Peyer's patch (tissue), 4 donors: ENCODE measurements at regions not wholly inside any gene's neighbourhood (a gene's known extent, or its start where the extent isn't known, plus 50 kb on each side); places are given as distances from the start of the nearest gene placed in this dataset.

Experiments
- DNase-seq, 3 donors: peaks; one replicate each; pipeline ENCODE4 v3.0.0-alpha.2; 2017 to 2019
- H3K27ac ChIP-seq, 4 donors: fragments of 200-600 bp; sonication (generic); one replicate each; pipeline ENCODE4 v1.5.1; 2016 to 2019
- H3K27me3 ChIP-seq, 2 donors: fragments of 200-600 bp; sonication (generic); one replicate each; pipeline ENCODE4 v1.5.1; 2019
- H3K36me3 ChIP-seq, 3 donors: fragments of 200-600 bp; sonication (generic); one replicate each; pipeline ENCODE4 v1.5.1; 2016 to 2019
- H3K4me1 ChIP-seq, 4 donors: fragments of 200-600 bp; sonication (generic); one replicate each; pipeline ENCODE4 v1.5.1; 2016 to 2019
- H3K4me3 ChIP-seq, 4 donors: fragments of 200-600 bp; sonication (generic); 1 replicate in 3 of 4; 2 replicates in 1 of 4; pipeline ENCODE4 v1.5.1; 2016 to 2019; ENCODE audit warnings: mild to moderate bottlenecking in 1 of 4
- H3K9me3 ChIP-seq, 4 donors: fragments of 200-600 bp; sonication (generic); one replicate each; pipeline ENCODE4 v1.5.1; 2016 to 2019; ENCODE audit warnings: mild to moderate bottlenecking in 1 of 4
- POLR2A ChIP-seq, 2 donors: fragments of 450-650 bp; IDR thresholded peaks; one replicate each; pipeline ENCODE4 v1.5.1; 2017; ENCODE audit warnings: antibody characterized with exemption in 2 of 2, mild to moderate bottlenecking in 2 of 2, moderate library complexity in 2 of 2
- TF ChIP-seq, protein P1 (sequence below), 6 experiments: fragments of 450-650 bp in 4 of 6; fragments of 200-600 bp in 2 of 6; sonication (generic) in 1 of 6; IDR thresholded peaks; one replicate each; pipeline ENCODE4 v1.5.1; 2017 to 2019; ENCODE audit warnings: antibody characterized with exemption in 6 of 6, mild to moderate bottlenecking in 3 of 6, moderate library complexity in 1 of 6

GRCh38 chr5:89777758-89778157 lies 631.8 kb downstream of the CETN3 start:
- H3K27ac ChIP-seq, result no peak overlapping the region
- no peaks in the 10 kb centered on the region for H3K4me1 ChIP-seq
- H3K4me3 ChIP-seq, result no peak overlapping the region
- H3K36me3 ChIP-seq, result no peaks in the 10 kb centered on the region
- DNase-seq, result no peak
- peaks cover 0 to 12% (median 3%) of the 10 kb centered on the region in 4 donors for H3K9me3 ChIP-seq
- no peaks in the 10 kb centered on the region for H3K27me3 ChIP-seq
- no peak for TF ChIP-seq POLR2A (IDR thresholded peaks at IDR 0.05)
- TF ChIP-seq, protein P1, sequence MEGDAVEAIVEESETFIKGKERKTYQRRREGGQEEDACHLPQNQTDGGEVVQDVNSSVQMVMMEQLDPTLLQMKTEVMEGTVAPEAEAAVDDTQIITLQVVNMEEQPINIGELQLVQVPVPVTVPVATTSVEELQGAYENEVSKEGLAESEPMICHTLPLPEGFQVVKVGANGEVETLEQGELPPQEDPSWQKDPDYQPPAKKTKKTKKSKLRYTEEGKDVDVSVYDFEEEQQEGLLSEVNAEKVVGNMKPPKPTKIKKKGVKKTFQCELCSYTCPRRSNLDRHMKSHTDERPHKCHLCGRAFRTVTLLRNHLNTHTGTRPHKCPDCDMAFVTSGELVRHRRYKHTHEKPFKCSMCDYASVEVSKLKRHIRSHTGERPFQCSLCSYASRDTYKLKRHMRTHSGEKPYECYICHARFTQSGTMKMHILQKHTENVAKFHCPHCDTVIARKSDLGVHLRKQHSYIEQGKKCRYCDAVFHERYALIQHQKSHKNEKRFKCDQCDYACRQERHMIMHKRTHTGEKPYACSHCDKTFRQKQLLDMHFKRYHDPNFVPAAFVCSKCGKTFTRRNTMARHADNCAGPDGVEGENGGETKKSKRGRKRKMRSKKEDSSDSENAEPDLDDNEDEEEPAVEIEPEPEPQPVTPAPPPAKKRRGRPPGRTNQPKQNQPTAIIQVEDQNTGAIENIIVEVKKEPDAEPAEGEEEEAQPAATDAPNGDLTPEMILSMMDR (IDR thresholded peaks at IDR 0.05), result no peak

GRCh38 chr5:89769975-89770374 lies 639.6 kb downstream of the CETN3 start:
- Histone ChIP-seq H3K4me3 (no peak overlapping the region), H3K27ac (no peak overlapping the region), H3K4me1 (no peaks in the 10 kb centered on the region), H3K9me3 (no peaks in the 10 kb centered on the region), H3K36me3 (no peaks in the 10 kb centered on the region), H3K27me3 (no peaks in the 10 kb centered on the region)
- no peak for TF ChIP-seq POLR2A (IDR thresholded peaks at IDR 0.05)
- TF ChIP-seq, protein P1 (IDR thresholded peaks at IDR 0.05), result no peak
- DNase-seq, result no peak

- no peak for DNase-seq
Measured at GRCh38 chr5:89759802-89760201, 649.8 kb downstream of the CETN3 start.

DNA sequence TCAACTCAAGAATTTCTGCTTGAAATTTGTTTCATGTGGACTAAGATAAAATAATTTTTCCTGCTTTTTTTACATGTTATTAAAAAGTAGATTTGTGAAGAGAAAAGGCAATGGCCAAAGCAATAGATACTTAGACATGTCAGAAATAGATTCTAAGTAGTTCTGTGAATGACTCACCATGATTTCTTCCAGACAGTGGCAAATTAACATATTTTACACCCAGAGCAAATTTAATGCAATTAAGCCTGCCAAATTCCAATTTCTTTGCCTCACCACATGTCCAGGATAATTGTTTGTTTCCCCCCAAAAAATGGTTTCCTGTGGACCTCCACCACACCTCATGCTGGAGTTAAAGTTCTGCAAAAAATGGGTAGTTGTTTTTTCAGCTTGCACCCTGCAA lies 651.4 kb downstream of the CETN3 start:
- Histone ChIP-seq H3K9me3 (no peaks in the 10 kb centered on the region), H3K4me3 (no peak overlapping the region), H3K36me3 (no peaks in the 10 kb centered on the region), H3K27ac (no peak overlapping the region), H3K27me3 (no peaks in the 10 kb centered on the region), H3K4me1 (no peaks in the 10 kb centered on the region)
- DNase-seq, result no peak
- TF ChIP-seq, protein P1 (IDR thresholded peaks at IDR 0.05), result no peak
- no peak for TF ChIP-seq POLR2A (IDR thresholded peaks at IDR 0.05)

More at GRCh38 chr5:89759802-89760201, 649.8 kb downstream of the CETN3 start:
- no peak overlapping the region for H3K27ac ChIP-seq
- no peaks in the 10 kb centered on the region for H3K9me3 ChIP-seq
- no peak overlapping the region for H3K4me3 ChIP-seq
- H3K27me3 ChIP-seq, result no peaks in the 10 kb centered on the region
- no peaks in the 10 kb centered on the region for H3K4me1 ChIP-seq
- no peaks in the 10 kb centered on the region for H3K36me3 ChIP-seq
- TF ChIP-seq POLR2A (IDR thresholded peaks at IDR 0.05), result no peak
- TF ChIP-seq, protein P1 (IDR thresholded peaks at IDR 0.05), result no peak

DNA sequence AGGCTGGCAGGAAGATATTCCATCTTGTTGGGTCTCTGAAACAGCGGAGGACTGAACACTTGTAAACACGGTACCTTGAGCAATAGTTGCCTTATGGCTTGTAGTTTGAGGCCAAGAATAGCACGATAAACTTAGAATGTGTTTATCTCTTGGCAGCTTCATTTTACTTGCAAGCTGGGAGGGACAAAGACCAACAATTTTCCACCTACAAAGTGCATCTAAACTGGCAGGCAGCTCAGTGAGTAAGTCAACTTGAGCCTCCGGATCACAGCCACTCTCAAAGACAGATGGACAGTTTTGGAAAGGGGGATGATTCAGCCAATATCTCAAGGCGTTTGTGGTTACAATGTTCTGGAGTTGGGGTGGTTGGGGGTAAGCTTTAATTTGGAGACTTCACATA lies 652.6 kb downstream of the CETN3 start:
- Histone ChIP-seq H3K9me3 (no peaks in the 10 kb centered on the region), H3K27ac (no peak overlapping the region), H3K27me3 (no peaks in the 10 kb centered on the region), H3K36me3 (no peaks in the 10 kb centered on the region), H3K4me3 (no peak overlapping the region), H3K4me1 (no peaks in the 10 kb centered on the region)
- no peak for DNase-seq
- TF ChIP-seq POLR2A (IDR thresholded peaks at IDR 0.05), result no peak
- TF ChIP-seq, protein P1 (IDR thresholded peaks at IDR 0.05), result no peak

DNA sequence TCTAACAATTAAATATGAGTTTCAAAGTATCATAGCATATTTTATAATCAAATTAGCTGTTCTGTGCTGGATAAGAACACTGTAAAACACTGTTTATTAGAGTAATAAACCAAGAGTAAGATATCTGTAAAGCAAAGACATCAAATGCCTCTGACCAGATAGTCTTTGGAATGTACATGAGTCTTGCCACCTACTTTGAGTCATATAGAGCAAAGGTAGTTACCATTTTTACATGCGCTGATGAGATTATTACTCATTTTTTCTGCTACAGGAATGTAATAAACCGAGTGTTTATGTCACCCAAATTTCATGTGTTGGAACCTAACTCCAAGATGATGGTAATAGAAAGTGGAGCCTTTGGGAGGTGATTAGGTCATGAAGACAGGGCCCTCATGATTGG lies 654.5 kb downstream of the CETN3 start:
- no peak for TF ChIP-seq POLR2A (IDR thresholded peaks at IDR 0.05)
- TF ChIP-seq, protein P1 (IDR thresholded peaks at IDR 0.05), result no peak
- Histone ChIP-seq H3K27me3 (no peaks in the 10 kb centered on the region), H3K4me1 (no peaks in the 10 kb centered on the region), H3K4me3 (no peak overlapping the region), H3K36me3 (no peaks in the 10 kb centered on the region), H3K9me3 (no peaks in the 10 kb centered on the region), H3K27ac (no peak overlapping the region)
- no peak for DNase-seq
